ENCODE measurements at regions not wholly inside any gene's neighbourhood (a gene's known extent, or its start where the extent isn't known, plus 50 kb on each side); places are given as distances from the start of the nearest gene placed in this dataset.

GRCh38 chr13:34417896-34418295 is 524.2 kb upstream of the NBEA start:
- Histone ChIP-seq H3K27me3 (ENCODE audit: insufficient read depth, low read length) (no peaks in the 10 kb centered on the region), H3K36me3 (ENCODE audit: insufficient read depth, low read length) (no peaks in the 10 kb centered on the region), H3K4me1 (ENCODE audit: insufficient read depth, low read length) (no peaks in the 10 kb centered on the region), H3K9me3 (ENCODE audit: insufficient read depth, low read depth, low read length) (no peaks in the 10 kb centered on the region), H3K27ac (ENCODE audit: low read depth, low read length) (no peak overlapping the region), H3K9ac (ENCODE audit: low read depth, low read length) (no peak overlapping the region), H3K4me3 (ENCODE audit: low read length) (no peak overlapping the region)
- 96% methylated on average over 4 of the region's 4 CpGs for WGBS

GRCh38 chr13:34419025-34419424 is 523.0 kb upstream of the NBEA start:
- 84% methylated on average over 5 of the region's 5 CpGs for WGBS
- Histone ChIP-seq H3K9me3 (ENCODE audit: insufficient read depth, low read depth, low read length) (no peaks in the 10 kb centered on the region), H3K27me3 (ENCODE audit: insufficient read depth, low read length) (no peaks in the 10 kb centered on the region), H3K4me1 (ENCODE audit: insufficient read depth, low read length) (no peaks in the 10 kb centered on the region), H3K36me3 (ENCODE audit: insufficient read depth, low read length) (no peaks in the 10 kb centered on the region), H3K27ac (ENCODE audit: low read depth, low read length) (no peak overlapping the region), H3K4me3 (ENCODE audit: low read length) (no peak overlapping the region), H3K9ac (ENCODE audit: low read depth, low read length) (no peak overlapping the region)

DNA sequence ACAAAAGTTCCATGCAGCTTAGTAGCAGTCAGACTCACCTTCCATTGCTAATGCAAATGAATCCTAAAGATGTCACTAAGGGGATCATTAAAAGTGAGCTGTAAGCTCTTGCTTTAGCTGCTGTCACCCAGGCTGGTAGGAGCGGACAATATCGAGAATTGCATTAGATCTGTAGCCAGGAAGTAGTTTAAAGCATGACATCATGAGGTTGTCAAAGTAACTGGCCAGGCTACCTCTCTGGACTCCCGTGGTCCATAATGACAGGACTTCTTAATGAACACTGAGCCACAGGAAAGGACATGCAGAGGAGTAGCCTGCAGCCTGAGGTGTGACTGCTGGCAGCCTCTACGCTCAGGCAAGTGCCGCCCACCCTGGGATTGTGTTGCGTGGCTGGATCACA is 522.3 kb upstream of the NBEA start:
- no peaks in the 10 kb centered on the region; the same call in 1 of the 2 replicates for H3K4me1 ChIP-seq (ENCODE audit: insufficient read depth, low read length)
- whole genome bisulfite sequencing: 86% methylated on average over 6 of the region's 6 CpGs
- H3K27ac ChIP-seq (ENCODE audit: low read depth, low read length): no peak overlapping the region

DNA sequence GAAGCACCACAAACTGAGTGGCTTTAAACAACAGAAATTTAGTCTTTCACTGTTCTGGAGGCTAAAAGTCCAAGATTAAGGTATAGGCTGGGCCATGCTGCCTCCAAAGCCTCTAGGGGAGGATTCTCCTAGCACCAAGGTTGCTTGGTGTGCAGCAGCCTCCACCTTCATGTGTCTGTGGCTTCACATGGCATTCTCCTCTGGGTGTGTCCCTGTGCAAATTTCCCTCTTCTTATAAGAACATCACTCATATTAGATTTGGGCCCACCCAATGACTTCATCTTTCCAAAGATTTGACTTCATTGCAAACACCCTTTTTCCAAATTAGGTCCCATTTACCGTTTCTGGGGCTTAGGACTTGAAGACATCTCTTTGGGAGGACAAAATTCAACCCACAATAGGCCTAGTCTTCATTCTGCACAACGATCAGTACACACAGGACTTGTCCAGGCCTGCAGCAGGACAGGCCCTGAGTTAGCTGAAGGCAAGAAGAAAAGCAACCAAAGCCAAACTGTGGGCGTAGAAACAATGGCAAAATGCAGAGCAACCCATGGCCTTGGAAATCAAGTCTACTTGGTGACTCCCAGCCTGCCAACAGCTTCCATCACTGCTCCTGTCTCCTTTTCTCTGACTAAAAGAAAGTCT is 521.2 kb upstream of the NBEA start:
- H3K9me3 ChIP-seq (ENCODE audit: insufficient read depth, low read depth, low read length): no peaks in the 10 kb centered on the region
- no peak overlapping the region for H3K27ac ChIP-seq (ENCODE audit: low read depth, low read length)
- H3K27me3 ChIP-seq (ENCODE audit: insufficient read depth, low read length): no peaks in the 10 kb centered on the region
- 96% methylated on average over 3 of the region's 3 CpGs for WGBS
- no peak overlapping the region for H3K4me3 ChIP-seq (ENCODE audit: low read length)
- H3K9ac ChIP-seq (ENCODE audit: low read depth, low read length): no peak overlapping the region
- no peaks in the 10 kb centered on the region for H3K36me3 ChIP-seq (ENCODE audit: insufficient read depth, low read length)
- H3K4me1 ChIP-seq (ENCODE audit: insufficient read depth, low read length): peaks cover 9% of the 10 kb centered on the region

More for the DNA sequence above, 522.3 kb upstream of the NBEA start:
- no peaks in the 10 kb centered on the region for H3K36me3 ChIP-seq (ENCODE audit: insufficient read depth, low read length)
- H3K9me3 ChIP-seq (ENCODE audit: insufficient read depth, low read depth, low read length): no peaks in the 10 kb centered on the region
- H3K9ac ChIP-seq (ENCODE audit: low read depth, low read length): no peak overlapping the region
- no peak overlapping the region for H3K4me3 ChIP-seq (ENCODE audit: low read length)
- no peaks in the 10 kb centered on the region for H3K27me3 ChIP-seq (ENCODE audit: insufficient read depth, low read length)

DNA sequence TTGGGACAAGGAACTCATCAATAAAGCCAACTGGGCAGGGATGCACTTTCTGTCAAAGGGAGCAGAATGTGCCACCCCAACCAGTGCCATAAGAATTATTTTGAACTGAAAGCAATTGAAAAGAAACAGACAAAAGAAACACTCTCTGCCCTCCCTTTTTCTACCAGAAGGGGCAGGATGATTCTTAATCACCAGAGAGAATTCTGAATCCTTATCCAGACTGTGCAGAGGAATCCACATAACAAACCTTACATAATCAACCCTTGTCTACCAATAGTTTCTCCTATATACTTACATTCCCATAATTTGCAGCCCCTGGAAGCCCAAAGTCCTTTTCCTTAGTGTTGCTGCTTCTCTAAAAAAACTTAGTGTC is 520.7 kb upstream of the NBEA start:
- Histone ChIP-seq H3K9me3 (ENCODE audit: insufficient read depth, low read depth, low read length) (no peaks in the 10 kb centered on the region), H3K4me3 (ENCODE audit: low read length) (no peak overlapping the region), H3K27me3 (ENCODE audit: insufficient read depth, low read length) (no peaks in the 10 kb centered on the region), H3K4me1 (ENCODE audit: insufficient read depth, low read length) (peaks cover 11% of the 10 kb centered on the region), H3K36me3 (ENCODE audit: insufficient read depth, low read length) (no peaks in the 10 kb centered on the region), H3K27ac (ENCODE audit: low read depth, low read length) (no peak overlapping the region), H3K9ac (ENCODE audit: low read depth, low read length) (no peak overlapping the region)

DNA sequence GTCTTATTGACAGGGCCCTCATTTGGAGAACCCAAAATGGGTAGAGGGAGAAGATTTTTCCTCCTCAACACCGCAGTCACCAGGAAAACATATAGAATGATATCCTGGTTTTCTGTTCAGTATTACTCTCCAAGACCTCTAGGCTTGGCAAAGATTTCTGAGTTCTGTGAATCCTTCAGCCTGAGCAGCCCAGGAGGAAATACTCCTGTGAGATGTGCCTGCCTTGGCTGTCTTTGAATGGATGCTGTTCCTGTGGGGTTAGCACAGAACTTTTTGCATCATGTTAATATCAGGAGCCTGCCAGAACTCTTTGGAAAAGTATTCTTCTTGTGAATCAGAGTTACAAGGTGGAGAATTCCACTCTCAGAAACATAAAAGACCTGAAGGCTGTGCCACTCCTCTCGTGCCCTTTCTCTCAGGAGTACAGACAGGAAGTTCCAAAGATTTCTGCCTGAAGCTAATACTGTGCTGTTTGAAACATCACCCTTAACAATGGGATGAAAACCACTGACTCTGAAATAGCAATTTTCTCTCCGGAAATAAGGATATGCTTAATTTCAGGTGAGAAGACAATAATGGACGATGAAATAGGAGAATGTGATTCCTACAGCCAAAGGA is 520.1 kb upstream of the NBEA start:
- no peak overlapping the region for H3K4me3 ChIP-seq (ENCODE audit: low read length)
- no peak overlapping the region for H3K9ac ChIP-seq (ENCODE audit: low read depth, low read length)
- H3K27me3 ChIP-seq (ENCODE audit: insufficient read depth, low read length): no peaks in the 10 kb centered on the region
- H3K27ac ChIP-seq (ENCODE audit: low read depth, low read length): no peak overlapping the region
- H3K9me3 ChIP-seq (ENCODE audit: insufficient read depth, low read depth, low read length): no peaks in the 10 kb centered on the region
- no peaks in the 10 kb centered on the region for H3K36me3 ChIP-seq (ENCODE audit: insufficient read depth, low read length)
- WGBS: 83% methylated on average over 4 of the region's 4 CpGs
- H3K4me1 ChIP-seq (ENCODE audit: insufficient read depth, low read length): peaks cover 11% of the 10 kb centered on the region

- 93% methylated on average over 6 of the region's 6 CpGs for WGBS
- H3K4me1 ChIP-seq (ENCODE audit: insufficient read depth, low read length): peaks cover 11% of the 10 kb centered on the region
Measured at GRCh38 chr13:34422956-34423355, 519.1 kb upstream of the NBEA start.

GRCh38 chr13:34425327-34425949 is 516.6 kb upstream of the NBEA start:
- H3K27ac ChIP-seq (ENCODE audit: low read depth, low read length): no peak overlapping the region
- WGBS: 71% methylated on average over 4 of the region's 6 CpGs

More at GRCh38 chr13:34422956-34423355, 519.1 kb upstream of the NBEA start:
- no peaks in the 10 kb centered on the region for H3K27me3 ChIP-seq (ENCODE audit: insufficient read depth, low read length)
- no peak overlapping the region for H3K27ac ChIP-seq (ENCODE audit: low read depth, low read length)
- H3K4me3 ChIP-seq (ENCODE audit: low read length): no peak overlapping the region
- H3K9me3 ChIP-seq (ENCODE audit: insufficient read depth, low read depth, low read length): no peaks in the 10 kb centered on the region
- no peak overlapping the region for H3K9ac ChIP-seq (ENCODE audit: low read depth, low read length)
- H3K36me3 ChIP-seq (ENCODE audit: insufficient read depth, low read length): no peaks in the 10 kb centered on the region

DNA sequence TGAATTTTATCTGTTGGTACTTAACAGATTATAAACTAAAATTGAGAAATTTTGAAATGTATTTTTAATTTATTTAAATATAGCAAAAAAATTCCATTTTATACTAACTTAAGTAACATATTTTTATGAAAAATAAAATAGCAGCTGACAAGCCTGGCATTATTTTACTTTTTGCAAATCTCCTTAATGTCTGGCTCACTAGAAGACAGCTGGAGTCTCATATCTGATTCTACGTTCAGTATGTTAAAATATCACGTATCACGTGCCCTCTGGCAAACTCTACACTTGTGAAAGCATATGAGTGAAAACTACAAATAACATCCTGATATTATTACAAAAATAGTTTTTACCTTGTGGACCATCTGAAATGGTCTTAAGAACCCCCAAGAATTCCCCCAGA is 513.2 kb upstream of the NBEA start:
- 97% methylated on average over 3 of the region's 3 CpGs for WGBS
- Histone ChIP-seq H3K36me3 (ENCODE audit: insufficient read depth, low read length) (no peaks in the 10 kb centered on the region), H3K27me3 (ENCODE audit: insufficient read depth, low read length) (no peaks in the 10 kb centered on the region), H3K9ac (ENCODE audit: low read depth, low read length) (no peak overlapping the region), H3K9me3 (ENCODE audit: insufficient read depth, low read depth, low read length) (no peaks in the 10 kb centered on the region), H3K4me1 (ENCODE audit: insufficient read depth, low read length) (peaks cover 11% of the 10 kb centered on the region), H3K4me3 (ENCODE audit: low read length) (no peak overlapping the region), H3K27ac (ENCODE audit: low read depth, low read length) (no peak overlapping the region)

More at GRCh38 chr13:34425327-34425949, 516.6 kb upstream of the NBEA start:
- Histone ChIP-seq H3K4me3 (ENCODE audit: low read length) (no peak overlapping the region), H3K4me1 (ENCODE audit: insufficient read depth, low read length) (peaks cover 11% of the 10 kb centered on the region), H3K9me3 (ENCODE audit: insufficient read depth, low read depth, low read length) (no peaks in the 10 kb centered on the region), H3K9ac (ENCODE audit: low read depth, low read length) (no peak overlapping the region), H3K27me3 (ENCODE audit: insufficient read depth, low read length) (no peaks in the 10 kb centered on the region), H3K36me3 (ENCODE audit: insufficient read depth, low read length) (no peaks in the 10 kb centered on the region)

DNA sequence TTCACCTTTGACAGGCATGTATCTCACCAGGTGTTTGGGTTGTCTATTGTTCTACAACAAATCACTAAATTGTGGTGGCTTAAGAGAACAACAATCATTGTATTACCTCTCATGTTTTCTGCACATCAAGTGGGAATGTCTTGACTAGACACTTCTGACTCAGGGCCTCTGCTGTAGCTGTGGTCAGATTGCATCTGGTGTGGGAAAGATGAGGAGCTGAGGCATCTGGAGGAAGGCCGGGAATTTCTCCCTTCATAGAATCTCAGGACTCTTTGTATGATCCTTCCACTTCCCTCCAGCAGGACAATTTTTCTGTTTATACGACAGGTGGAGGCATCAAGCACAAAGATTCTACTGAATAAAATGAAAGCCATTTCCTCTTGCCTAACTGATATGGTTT is 511.8 kb upstream of the NBEA start:
- H3K27ac ChIP-seq (ENCODE audit: low read depth, low read length): no peak overlapping the region
- H3K4me1 ChIP-seq (ENCODE audit: insufficient read depth, low read length): 0 out of 2 replicates have a peak, but pooled peaks cover 7% of the 10 kb centered on the region
- H3K9me3 ChIP-seq (ENCODE audit: insufficient read depth, low read depth, low read length): no peaks in the 10 kb centered on the region
- H3K27me3 ChIP-seq (ENCODE audit: insufficient read depth, low read length): no peaks in the 10 kb centered on the region
- no peak overlapping the region for H3K9ac ChIP-seq (ENCODE audit: low read depth, low read length)
- H3K36me3 ChIP-seq (ENCODE audit: insufficient read depth, low read length): no peaks in the 10 kb centered on the region
- WGBS: 71% methylated on average over 2 of the region's 2 CpGs
- H3K4me3 ChIP-seq (ENCODE audit: low read length): no peak overlapping the region

DNA sequence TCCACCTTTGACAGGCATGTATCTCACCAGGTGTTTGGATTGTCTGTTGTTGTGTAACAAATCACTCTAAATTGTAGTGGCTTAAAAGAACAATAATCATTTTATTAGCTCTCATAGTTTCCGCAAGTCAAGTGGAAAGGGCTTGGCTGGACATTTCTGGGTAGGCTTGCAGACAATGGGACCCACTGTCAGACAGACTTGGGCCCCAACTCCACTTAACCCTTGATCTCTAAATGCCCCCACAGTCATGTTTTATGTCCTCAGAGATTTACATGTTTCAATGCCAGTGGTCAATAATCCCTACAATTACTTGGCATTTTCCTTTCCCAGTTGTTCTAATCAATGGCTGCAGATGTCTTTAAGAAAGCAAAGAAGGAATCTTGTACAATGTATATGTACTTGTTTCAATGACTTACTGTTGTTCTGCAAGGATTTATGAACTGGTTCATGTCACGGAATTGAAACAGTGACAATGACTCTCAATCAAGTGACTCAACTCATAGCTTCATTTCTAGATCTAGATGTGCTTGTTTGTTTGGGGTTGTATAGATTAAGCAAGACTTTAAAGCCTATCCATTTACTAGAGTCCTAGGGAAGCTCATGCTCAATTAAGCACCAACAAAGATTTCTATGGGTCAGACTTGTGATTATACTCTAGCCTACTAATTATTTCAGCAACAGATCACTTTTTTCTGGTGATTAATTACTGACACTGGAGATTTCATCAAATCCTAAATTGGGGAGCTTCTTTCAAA is 510.1 kb upstream of the NBEA start:
- Histone ChIP-seq H3K27me3 (ENCODE audit: insufficient read depth, low read length) (no peaks in the 10 kb centered on the region), H3K9ac (ENCODE audit: low read depth, low read length) (no peak overlapping the region), H3K4me1 (ENCODE audit: insufficient read depth, low read length) (no peaks in the 10 kb centered on the region), H3K36me3 (ENCODE audit: insufficient read depth, low read length) (no peaks in the 10 kb centered on the region), H3K27ac (ENCODE audit: low read depth, low read length) (no peak overlapping the region), H3K4me3 (ENCODE audit: low read length) (no peak overlapping the region), H3K9me3 (ENCODE audit: insufficient read depth, low read depth, low read length) (no peaks in the 10 kb centered on the region)
- 100% methylated on average over 2 of the region's 2 CpGs for WGBS
